ENCODE measurements at regions not wholly inside any gene's neighbourhood (a gene's known extent, or its start where the extent isn't known, plus 50 kb on each side); places are given as distances from the start of the nearest gene placed in this dataset.
A peak's percentile ranks its signal among the peaks of the same experiment; 100 is the strongest.

- DNase-seq = no peak
These were observed 533.7 kb upstream of the SEL1L start for GRCh38 chr14:82067221-82067875.

- no peak for DNase-seq
These were observed 536.4 kb upstream of the SEL1L start for GRCh38 chr14:82070040-82070439.

- DNase-seq = no peak
These were observed 537.1 kb upstream of the SEL1L start for GRCh38 chr14:82070753-82071152.

GRCh38 chr14:82073547-82073946 is 539.9 kb upstream of the SEL1L start:
- DNase-seq = no peak

GRCh38 chr14:82075566-82075965 is 541.9 kb upstream of the SEL1L start:
- DNase-seq = peak; percentile 32

GRCh38 chr14:82079553-82079952 is 545.9 kb upstream of the SEL1L start:
- no peak for DNase-seq

- no peak for DNase-seq
These were observed 546.7 kb upstream of the SEL1L start for GRCh38 chr14:82080370-82080769.

GRCh38 chr14:82084813-82085212 is 551.2 kb upstream of the SEL1L start:
- DNase-seq = no peak

- DNase-seq = no peak
These were observed 557.4 kb upstream of the SEL1L start for GRCh38 chr14:82091097-82091496.

- DNase-seq = no peak
These were observed 561.2 kb upstream of the SEL1L start for GRCh38 chr14:82094829-82095345.

GRCh38 chr14:82104013-82104412 is 570.4 kb upstream of the SEL1L start:
- DNase-seq = no peak

- DNase-seq = no peak
These were observed 578.7 kb upstream of the SEL1L start for GRCh38 chr14:82112210-82112839.

- DNase-seq = no peak
These were observed 579.4 kb upstream of the SEL1L start for GRCh38 chr14:82113007-82113406.

GRCh38 chr14:82113710-82114109 is 580.1 kb upstream of the SEL1L start:
- no peak for DNase-seq

GRCh38 chr14:82116721-82117120 is 583.1 kb upstream of the SEL1L start:
- DNase-seq = no peak

GRCh38 chr14:82122655-82123054 is 589.0 kb upstream of the SEL1L start:
- DNase-seq = no peak

- no peak for DNase-seq
These were observed 590.9 kb upstream of the SEL1L start for GRCh38 chr14:82124511-82124910.

- DNase-seq = no peak
These were observed 592.4 kb upstream of the SEL1L start for GRCh38 chr14:82126006-82126405.

- no peak for DNase-seq
These were observed 600.8 kb upstream of the SEL1L start for GRCh38 chr14:82134411-82134810.

GRCh38 chr14:82138431-82138830 is 604.8 kb upstream of the SEL1L start:
- no peak for DNase-seq

- no peak for DNase-seq
These were observed 613.2 kb upstream of the SEL1L start for GRCh38 chr14:82146846-82147245.

GRCh38 chr14:82153689-82154088 is 620.0 kb upstream of the SEL1L start:
- no peak for DNase-seq

- DNase-seq = no peak
These were observed 626.0 kb upstream of the SEL1L start for GRCh38 chr14:82159624-82160023.

- DNase-seq = no peak
These were observed 646.5 kb upstream of the SEL1L start for GRCh38 chr14:82180139-82180538.

GRCh38 chr14:82182646-82183045 is 649.0 kb upstream of the SEL1L start:
- no peak for DNase-seq

Data from left hindlimb (tissue), 1 donor.